GM23338 (cell line): ENCODE measurements at regions not wholly inside any gene's neighbourhood (a gene's known extent, or its start where the extent isn't known, plus 50 kb on each side); places are given as distances from the start of the nearest gene placed in this dataset.

Experiments
- ATAC-seq: fragments of 200-7000 bp; cut with Tn5 transposase; 3 replicates; pipeline ENCODE4 v1.9.1; 2020
- DNase-seq: peaks from one replicate; pipeline ENCODE4 v3.0.0-alpha.2; 2015; ENCODE audit warnings: low spot score
- H2AFZ ChIP-seq: fragments of 200-600 bp; sonication (generic); 2 replicates; pipeline ENCODE4 v1.8.0; 2016; ENCODE audit warnings: antibody characterized with exemption, mild to moderate bottlenecking, moderate library complexity
- H3F3A ChIP-seq: fragments of 200-600 bp; sonication (generic); replicated peaks from 2 replicates; pipeline ENCODE4 v1.8.0; 2017; ENCODE audit warnings: antibody characterized with exemption, mixed run types, low read depth
- H3K27ac ChIP-seq: fragments of 200-600 bp; sonication (generic); 2 replicates; pipeline ENCODE4 v1.6.1; 2016; ENCODE audit warnings: low read depth
- H3K27me3 ChIP-seq: fragments of 200-600 bp; sonication (generic); 2 replicates; pipeline ENCODE4 v1.8.0; 2016; ENCODE audit warnings: mild to moderate bottlenecking, mixed run types, moderate library complexity; ENCODE audit not compliant: insufficient read depth
- H3K36me3 ChIP-seq: fragments of 200-600 bp; sonication (generic); 2 replicates; pipeline ENCODE4 v1.8.0; 2016; ENCODE audit warnings: mild to moderate bottlenecking; ENCODE audit not compliant: insufficient read depth
- H3K4me1 ChIP-seq: fragments of 200-600 bp; sonication (generic); 2 replicates; pipeline ENCODE4 v1.8.0; 2016; ENCODE audit warnings: mild to moderate bottlenecking, moderate library complexity; ENCODE audit not compliant: insufficient read depth
- H3K4me2 ChIP-seq: fragments of 200-600 bp; sonication (generic); 2 replicates; pipeline ENCODE4 v1.7.1; 2017; ENCODE audit warnings: mixed run types
- H3K4me3 ChIP-seq: fragments of 200-600 bp; sonication (generic); 2 replicates; pipeline ENCODE4 v1.6.1; 2016; ENCODE audit warnings: mixed run types
- H3K79me2 ChIP-seq: fragments of 200-600 bp; sonication (generic); replicated peaks from 2 replicates; pipeline ENCODE4 v1.8.0; 2017; ENCODE audit warnings: mild to moderate bottlenecking; ENCODE audit not compliant: insufficient read depth
- H3K9me2 ChIP-seq: fragments of 200-600 bp; sonication (generic); 2 replicates; pipeline ENCODE4 v1.8.0; 2017; ENCODE audit not compliant: insufficient read depth
- H4K20me1 ChIP-seq: fragments of 200-600 bp; sonication (generic); replicated peaks from 2 replicates; pipeline ENCODE4 v1.8.0; 2017; ENCODE audit warnings: mild to moderate bottlenecking; ENCODE audit not compliant: insufficient read depth
- H3K27ac Mint-ChIP-seq: 2 replicates; pipeline ENCODE4 v1.8.0; 2020; ENCODE audit warnings: inconsistent platforms, mild to moderate bottlenecking, moderate library complexity, mixed read lengths
- H3K27me3 Mint-ChIP-seq: 3 replicates; pipeline ENCODE4 v1.8.0; 2022; ENCODE audit warnings: low read depth, mild to moderate bottlenecking, moderate library complexity, mixed read lengths, inconsistent platforms; ENCODE audit not compliant: insufficient read depth, poor library complexity
- H3K36me3 Mint-ChIP-seq: 3 replicates; pipeline ENCODE4 v1.8.0; 2021; ENCODE audit warnings: low read depth, mild to moderate bottlenecking, inconsistent platforms, moderate library complexity, mixed read lengths
- H3K4me1 Mint-ChIP-seq: 3 replicates; pipeline ENCODE4 v1.8.0; 2020; ENCODE audit warnings: mild to moderate bottlenecking, inconsistent platforms, mixed read lengths
- H3K4me3 Mint-ChIP-seq: 3 replicates; pipeline ENCODE4 v1.8.0; 2021; ENCODE audit warnings: moderate library complexity, mild to moderate bottlenecking, inconsistent platforms, mixed read lengths
- H3K9me3 Mint-ChIP-seq: 3 replicates; pipeline ENCODE4 v1.8.0; 2020; ENCODE audit warnings: moderate library complexity, mild to moderate bottlenecking, inconsistent platforms, mixed read lengths
- EZH2 ChIP-seq: fragments of 200-600 bp; sonication (generic); IDR thresholded peaks from one replicate; pipeline ENCODE4 v1.8.0; 2017; ENCODE audit warnings: antibody characterized with exemption, mild to moderate bottlenecking, low read depth; ENCODE audit not compliant: unreplicated experiment
- EZH2phosphoT487 ChIP-seq: fragments of 200-600 bp; sonication (generic); IDR thresholded peaks from one replicate; pipeline ENCODE4 v1.8.1; 2018; ENCODE audit warnings: antibody characterized with exemption; ENCODE audit not compliant: unreplicated experiment
- JUNB ChIP-seq: IDR thresholded peaks from one replicate; pipeline ENCODE4 v1.6.1; 2016; ENCODE audit warnings: antibody characterized with exemption; ENCODE audit not compliant: unreplicated experiment
- NANOG ChIP-seq: IDR thresholded peaks from 2 replicates; pipeline ENCODE4 v1.6.1; 2016; ENCODE audit warnings: antibody characterized with exemption, borderline replicate concordance
- POLR2AphosphoS5 ChIP-seq: IDR thresholded peaks from 2 replicates; pipeline ENCODE4 v1.6.1; 2016; ENCODE audit warnings: antibody characterized with exemption, low read depth
- STAT1 ChIP-seq: IDR thresholded peaks from one replicate; pipeline ENCODE4 v1.6.1; 2016; ENCODE audit warnings: antibody characterized with exemption; ENCODE audit not compliant: unreplicated experiment
- ZNF114 ChIP-seq: fragments of 250-450 bp; sonication (Bioruptor Pico); IDR thresholded peaks from 2 replicates; pipeline ENCODE4 v1.5.0; 2020; ENCODE audit warnings: mild to moderate bottlenecking, moderate library complexity
- ZNF331 ChIP-seq: fragments of 250-450 bp; sonication (Bioruptor Pico); IDR thresholded peaks from 2 replicates; pipeline ENCODE4 v1.5.0; 2020; ENCODE audit warnings: low read depth, mild to moderate bottlenecking, moderate library complexity
- TF ChIP-seq, protein P1 (sequence below): fragments of 250-450 bp; sonication (Bioruptor Pico); IDR thresholded peaks from 2 replicates; pipeline ENCODE4 v1.5.0; 2020; ENCODE audit warnings: mild to moderate bottlenecking, moderate library complexity
- TF ChIP-seq, protein P2 (sequence below): IDR thresholded peaks from one replicate; pipeline ENCODE4 v1.6.1; 2018; ENCODE audit warnings: antibody characterized with exemption; ENCODE audit not compliant: unreplicated experiment
- TF ChIP-seq, protein P3 (sequence below): IDR thresholded peaks from 2 replicates; pipeline ENCODE4 v1.6.1; 2016; ENCODE audit warnings: antibody characterized with exemption
- TF ChIP-seq, protein P4 (sequence below), 2 experiments: fragments of 200-600 bp in 1 of 2; sonication (generic) in 1 of 2; conservative IDR thresholded peaks; 2 replicates each; pipeline versions ENCODE4 v1.5.1 to v1.6.1; 2016 to 2017; ENCODE audit warnings: antibody characterized with exemption in 2 of 2, low read depth in 2 of 2, mild to moderate bottlenecking in 2 of 2, moderate library complexity in 1 of 2

DNA sequence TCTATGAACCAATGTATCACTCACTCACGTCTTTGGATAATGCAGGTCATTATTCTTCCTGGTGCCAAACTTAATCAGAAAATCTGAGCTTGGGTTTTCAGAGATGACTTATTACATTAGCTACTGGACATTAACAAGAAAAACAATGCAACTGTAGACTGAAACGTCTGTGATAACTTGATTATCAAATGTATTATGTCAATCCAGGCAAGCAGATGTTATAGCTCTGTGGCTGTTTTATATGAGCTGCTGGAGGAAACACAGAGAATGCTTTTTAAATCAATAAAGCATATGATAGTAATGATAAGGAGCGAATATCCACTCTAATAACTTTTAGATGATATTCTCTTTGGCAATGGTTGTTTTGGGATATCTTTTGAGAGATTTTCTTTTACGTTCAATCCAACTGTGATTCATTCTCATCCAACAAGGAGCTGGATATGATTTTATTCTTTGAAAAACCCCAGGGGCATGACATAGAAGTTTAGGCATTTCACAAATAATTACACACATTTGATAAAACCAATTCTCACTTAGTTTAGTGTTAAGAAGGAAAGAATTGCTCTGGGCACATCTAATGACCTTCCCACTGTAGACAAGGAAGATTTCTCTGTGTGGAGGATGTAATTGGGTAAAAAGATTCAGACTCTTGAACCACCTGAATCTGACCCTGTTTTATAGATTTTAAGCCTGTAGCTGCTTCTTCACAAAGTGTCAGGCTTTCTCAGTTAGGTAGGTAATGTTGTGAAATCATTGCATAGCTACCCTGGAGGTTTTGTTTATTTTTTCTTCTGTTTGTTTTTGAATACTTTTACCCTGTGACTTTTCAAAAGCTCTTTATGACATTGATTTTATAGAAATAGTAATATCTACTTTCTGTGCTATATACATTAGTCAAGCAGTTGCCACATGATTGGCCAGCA is 1124.7 kb downstream of the DNAJB9 start (continued):
- TF ChIP-seq, protein P1, sequence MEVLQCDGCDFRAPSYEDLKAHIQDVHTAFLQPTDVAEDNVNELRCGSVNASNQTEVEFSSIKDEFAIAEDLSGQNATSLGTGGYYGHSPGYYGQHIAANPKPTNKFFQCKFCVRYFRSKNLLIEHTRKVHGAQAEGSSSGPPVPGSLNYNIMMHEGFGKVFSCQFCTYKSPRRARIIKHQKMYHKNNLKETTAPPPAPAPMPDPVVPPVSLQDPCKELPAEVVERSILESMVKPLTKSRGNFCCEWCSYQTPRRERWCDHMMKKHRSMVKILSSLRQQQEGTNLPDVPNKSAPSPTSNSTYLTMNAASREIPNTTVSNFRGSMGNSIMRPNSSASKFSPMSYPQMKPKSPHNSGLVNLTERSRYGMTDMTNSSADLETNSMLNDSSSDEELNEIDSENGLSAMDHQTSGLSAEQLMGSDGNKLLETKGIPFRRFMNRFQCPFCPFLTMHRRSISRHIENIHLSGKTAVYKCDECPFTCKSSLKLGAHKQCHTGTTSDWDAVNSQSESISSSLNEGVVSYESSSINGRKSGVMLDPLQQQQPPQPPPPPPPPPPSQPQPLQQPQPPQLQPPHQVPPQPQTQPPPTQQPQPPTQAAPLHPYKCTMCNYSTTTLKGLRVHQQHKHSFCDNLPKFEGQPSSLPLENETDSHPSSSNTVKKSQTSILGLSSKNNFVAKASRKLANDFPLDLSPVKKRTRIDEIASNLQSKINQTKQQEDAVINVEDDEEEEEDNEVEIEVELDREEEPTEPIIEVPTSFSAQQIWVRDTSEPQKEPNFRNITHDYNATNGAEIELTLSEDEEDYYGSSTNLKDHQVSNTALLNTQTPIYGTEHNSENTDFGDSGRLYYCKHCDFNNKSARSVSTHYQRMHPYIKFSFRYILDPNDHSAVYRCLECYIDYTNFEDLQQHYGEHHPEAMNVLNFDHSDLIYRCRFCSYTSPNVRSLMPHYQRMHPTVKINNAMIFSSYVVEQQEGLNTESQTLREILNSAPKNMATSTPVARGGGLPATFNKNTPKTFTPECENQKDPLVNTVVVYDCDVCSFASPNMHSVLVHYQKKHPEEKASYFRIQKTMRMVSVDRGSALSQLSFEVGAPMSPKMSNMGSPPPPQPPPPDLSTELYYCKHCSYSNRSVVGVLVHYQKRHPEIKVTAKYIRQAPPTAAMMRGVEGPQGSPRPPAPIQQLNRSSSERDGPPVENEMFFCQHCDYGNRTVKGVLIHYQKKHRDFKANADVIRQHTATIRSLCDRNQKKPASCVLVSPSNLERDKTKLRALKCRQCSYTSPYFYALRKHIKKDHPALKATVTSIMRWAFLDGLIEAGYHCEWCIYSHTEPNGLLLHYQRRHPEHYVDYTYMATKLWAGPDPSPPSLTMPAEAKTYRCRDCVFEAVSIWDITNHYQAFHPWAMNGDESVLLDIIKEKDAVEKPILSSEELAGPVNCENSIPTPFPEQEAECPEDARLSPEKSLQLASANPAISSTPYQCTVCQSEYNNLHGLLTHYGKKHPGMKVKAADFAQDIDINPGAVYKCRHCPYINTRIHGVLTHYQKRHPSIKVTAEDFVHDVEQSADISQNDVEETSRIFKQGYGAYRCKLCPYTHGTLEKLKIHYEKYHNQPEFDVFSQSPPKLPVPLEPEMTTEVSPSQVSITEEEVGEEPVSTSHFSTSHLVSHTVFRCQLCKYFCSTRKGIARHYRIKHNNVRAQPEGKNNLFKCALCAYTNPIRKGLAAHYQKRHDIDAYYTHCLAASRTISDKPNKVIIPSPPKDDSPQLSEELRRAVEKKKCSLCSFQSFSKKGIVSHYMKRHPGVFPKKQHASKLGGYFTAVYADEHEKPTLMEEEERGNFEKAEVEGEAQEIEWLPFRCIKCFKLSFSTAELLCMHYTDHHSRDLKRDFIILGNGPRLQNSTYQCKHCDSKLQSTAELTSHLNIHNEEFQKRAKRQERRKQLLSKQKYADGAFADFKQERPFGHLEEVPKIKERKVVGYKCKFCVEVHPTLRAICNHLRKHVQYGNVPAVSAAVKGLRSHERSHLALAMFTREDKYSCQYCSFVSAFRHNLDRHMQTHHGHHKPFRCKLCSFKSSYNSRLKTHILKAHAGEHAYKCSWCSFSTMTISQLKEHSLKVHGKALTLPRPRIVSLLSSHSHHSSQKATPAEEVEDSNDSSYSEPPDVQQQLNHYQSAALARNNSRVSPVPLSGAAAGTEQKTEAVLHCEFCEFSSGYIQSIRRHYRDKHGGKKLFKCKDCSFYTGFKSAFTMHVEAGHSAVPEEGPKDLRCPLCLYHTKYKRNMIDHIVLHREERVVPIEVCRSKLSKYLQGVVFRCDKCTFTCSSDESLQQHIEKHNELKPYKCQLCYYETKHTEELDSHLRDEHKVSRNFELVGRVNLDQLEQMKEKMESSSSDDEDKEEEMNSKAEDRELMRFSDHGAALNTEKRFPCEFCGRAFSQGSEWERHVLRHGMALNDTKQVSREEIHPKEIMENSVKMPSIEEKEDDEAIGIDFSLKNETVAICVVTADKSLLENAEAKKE (CRISPR knock-in tag): no peak

DNA sequence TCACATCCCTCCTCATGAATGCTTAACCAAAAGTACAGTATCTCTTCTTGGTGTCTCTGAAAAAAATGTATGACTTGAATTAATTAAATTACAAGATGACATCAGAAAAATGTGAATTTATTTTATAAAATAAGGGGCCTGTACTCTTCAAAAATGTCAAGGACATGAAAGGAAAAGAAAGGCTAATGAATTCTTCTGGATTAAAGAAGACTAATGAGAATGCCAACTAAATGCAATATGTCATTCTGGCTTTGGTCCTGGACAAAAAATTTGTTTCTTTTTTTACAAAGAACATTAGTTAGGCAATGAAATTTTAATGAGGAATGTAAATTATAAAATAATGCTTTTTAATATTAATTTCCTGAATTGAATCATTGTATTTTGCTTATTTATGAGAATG is 1125.7 kb downstream of the DNAJB9 start:
- ATAC-seq (no peak), DNase-seq (no peak)
- peaks cover 23% of the 10 kb centered on the region for H3K36me3 Mint-ChIP-seq
- no peaks in the 10 kb centered on the region for H3K4me1 ChIP-seq
- H3K27ac Mint-ChIP-seq: no peak overlapping the region
- H3K4me2 ChIP-seq: no peak overlapping the region
- H3K27me3 Mint-ChIP-seq: no peaks in the 10 kb centered on the region
- H3K4me3 ChIP-seq: no peak overlapping the region
- H3K9me3 Mint-ChIP-seq: peaks cover 42% of the 10 kb centered on the region
- no peak overlapping the region for H3K27ac ChIP-seq
- H2AFZ ChIP-seq: no peak overlapping the region
- H3K4me1 Mint-ChIP-seq: no peaks in the 10 kb centered on the region
- no peaks in the 10 kb centered on the region for H3K79me2 ChIP-seq
- no peaks in the 10 kb centered on the region for H4K20me1 ChIP-seq
- H3K27me3 ChIP-seq: no peaks in the 10 kb centered on the region
- no peaks in the 10 kb centered on the region for H3F3A ChIP-seq
- no peak overlapping the region for H3K4me3 Mint-ChIP-seq
- H3K9me2 ChIP-seq: peaks cover 8% of the 10 kb centered on the region; the same call in 1 of the 2 replicates
- no peaks in the 10 kb centered on the region for H3K36me3 ChIP-seq
- TF ChIP-seq EZH2: no peak
- no peak for TF ChIP-seq POLR2AphosphoS5
- TF ChIP-seq, protein P2, sequence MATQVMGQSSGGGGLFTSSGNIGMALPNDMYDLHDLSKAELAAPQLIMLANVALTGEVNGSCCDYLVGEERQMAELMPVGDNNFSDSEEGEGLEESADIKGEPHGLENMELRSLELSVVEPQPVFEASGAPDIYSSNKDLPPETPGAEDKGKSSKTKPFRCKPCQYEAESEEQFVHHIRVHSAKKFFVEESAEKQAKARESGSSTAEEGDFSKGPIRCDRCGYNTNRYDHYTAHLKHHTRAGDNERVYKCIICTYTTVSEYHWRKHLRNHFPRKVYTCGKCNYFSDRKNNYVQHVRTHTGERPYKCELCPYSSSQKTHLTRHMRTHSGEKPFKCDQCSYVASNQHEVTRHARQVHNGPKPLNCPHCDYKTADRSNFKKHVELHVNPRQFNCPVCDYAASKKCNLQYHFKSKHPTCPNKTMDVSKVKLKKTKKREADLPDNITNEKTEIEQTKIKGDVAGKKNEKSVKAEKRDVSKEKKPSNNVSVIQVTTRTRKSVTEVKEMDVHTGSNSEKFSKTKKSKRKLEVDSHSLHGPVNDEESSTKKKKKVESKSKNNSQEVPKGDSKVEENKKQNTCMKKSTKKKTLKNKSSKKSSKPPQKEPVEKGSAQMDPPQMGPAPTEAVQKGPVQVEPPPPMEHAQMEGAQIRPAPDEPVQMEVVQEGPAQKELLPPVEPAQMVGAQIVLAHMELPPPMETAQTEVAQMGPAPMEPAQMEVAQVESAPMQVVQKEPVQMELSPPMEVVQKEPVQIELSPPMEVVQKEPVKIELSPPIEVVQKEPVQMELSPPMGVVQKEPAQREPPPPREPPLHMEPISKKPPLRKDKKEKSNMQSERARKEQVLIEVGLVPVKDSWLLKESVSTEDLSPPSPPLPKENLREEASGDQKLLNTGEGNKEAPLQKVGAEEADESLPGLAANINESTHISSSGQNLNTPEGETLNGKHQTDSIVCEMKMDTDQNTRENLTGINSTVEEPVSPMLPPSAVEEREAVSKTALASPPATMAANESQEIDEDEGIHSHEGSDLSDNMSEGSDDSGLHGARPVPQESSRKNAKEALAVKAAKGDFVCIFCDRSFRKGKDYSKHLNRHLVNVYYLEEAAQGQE: no peak
- no peak for TF ChIP-seq EZH2phosphoT487
- no peak for TF ChIP-seq STAT1
- no peak for TF ChIP-seq NANOG
- TF ChIP-seq JUNB: no peak
- TF ChIP-seq, protein P3, sequence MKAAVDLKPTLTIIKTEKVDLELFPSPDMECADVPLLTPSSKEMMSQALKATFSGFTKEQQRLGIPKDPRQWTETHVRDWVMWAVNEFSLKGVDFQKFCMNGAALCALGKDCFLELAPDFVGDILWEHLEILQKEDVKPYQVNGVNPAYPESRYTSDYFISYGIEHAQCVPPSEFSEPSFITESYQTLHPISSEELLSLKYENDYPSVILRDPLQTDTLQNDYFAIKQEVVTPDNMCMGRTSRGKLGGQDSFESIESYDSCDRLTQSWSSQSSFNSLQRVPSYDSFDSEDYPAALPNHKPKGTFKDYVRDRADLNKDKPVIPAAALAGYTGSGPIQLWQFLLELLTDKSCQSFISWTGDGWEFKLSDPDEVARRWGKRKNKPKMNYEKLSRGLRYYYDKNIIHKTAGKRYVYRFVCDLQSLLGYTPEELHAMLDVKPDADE: no peak
- TF ChIP-seq ZNF114 (CRISPR knock-in tag): no peak
- no peak for TF ChIP-seq ZNF331
- TF ChIP-seq, protein P4, sequence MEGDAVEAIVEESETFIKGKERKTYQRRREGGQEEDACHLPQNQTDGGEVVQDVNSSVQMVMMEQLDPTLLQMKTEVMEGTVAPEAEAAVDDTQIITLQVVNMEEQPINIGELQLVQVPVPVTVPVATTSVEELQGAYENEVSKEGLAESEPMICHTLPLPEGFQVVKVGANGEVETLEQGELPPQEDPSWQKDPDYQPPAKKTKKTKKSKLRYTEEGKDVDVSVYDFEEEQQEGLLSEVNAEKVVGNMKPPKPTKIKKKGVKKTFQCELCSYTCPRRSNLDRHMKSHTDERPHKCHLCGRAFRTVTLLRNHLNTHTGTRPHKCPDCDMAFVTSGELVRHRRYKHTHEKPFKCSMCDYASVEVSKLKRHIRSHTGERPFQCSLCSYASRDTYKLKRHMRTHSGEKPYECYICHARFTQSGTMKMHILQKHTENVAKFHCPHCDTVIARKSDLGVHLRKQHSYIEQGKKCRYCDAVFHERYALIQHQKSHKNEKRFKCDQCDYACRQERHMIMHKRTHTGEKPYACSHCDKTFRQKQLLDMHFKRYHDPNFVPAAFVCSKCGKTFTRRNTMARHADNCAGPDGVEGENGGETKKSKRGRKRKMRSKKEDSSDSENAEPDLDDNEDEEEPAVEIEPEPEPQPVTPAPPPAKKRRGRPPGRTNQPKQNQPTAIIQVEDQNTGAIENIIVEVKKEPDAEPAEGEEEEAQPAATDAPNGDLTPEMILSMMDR (conservative IDR thresholded peaks at IDR 0.05; ENCODE audit: low read depth in 2 of 2): no peak
